ENCODE measurements at regions not wholly inside any gene's neighbourhood (a gene's known extent, or its start where the extent isn't known, plus 50 kb on each side); places are given as distances from the start of the nearest gene placed in this dataset.
"Not testable (repeated sequence)": the region's sequence is repeated elsewhere in the genome, so short reads cannot be mapped to it uniquely, and the experiment has no call there.

DNA sequence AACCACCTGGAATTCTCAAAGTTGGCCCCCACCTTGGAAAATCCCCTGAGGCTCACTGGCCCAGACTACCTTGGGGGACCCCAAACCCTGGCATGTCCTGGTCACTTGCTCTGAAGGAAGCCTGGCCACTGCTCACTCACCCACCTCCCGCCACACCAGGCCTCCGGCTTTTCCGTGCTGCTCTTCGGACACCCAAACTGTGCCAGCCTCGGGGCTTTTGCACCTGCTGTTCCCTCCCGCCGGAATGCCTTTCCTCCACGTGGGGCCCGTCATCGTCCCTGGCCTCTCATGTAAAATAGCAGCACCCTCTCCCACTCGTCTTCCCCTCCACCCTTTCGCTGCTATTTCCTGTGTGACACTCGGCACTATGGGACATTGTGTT is 87.2 kb upstream of the NCOR2 start:
- no peaks in the 10 kb centered on the region for H3K27me3 ChIP-seq (ENCODE audit: low read depth, low read length)

GRCh38 chr12:124653169-124653931 is 85.9 kb upstream of the NCOR2 start:
- H3K27me3 ChIP-seq (ENCODE audit: low read depth, low read length), result no peaks in the 10 kb centered on the region
- H3K9me3 ChIP-seq (ENCODE audit: control insufficient read depth in 1 of 2, low read length in 2 of 2), result peaks cover 0 to 8% of the 10 kb centered on the region in 2 donors
- H3K27ac ChIP-seq (ENCODE audit: low read length), result no peak overlapping the region
- no peak overlapping the region for H3K4me3 ChIP-seq (ENCODE audit: low read depth in 1 of 2, low read length in 2 of 2)
- H3K36me3 ChIP-seq (ENCODE audit: control insufficient read depth in 1 of 2, insufficient read depth in 2 of 2, low read length in 2 of 2), result no peaks in the 10 kb centered on the region
- peaks cover 10 to 24% of the 10 kb centered on the region in 2 donors for H3K4me1 ChIP-seq (ENCODE audit: control insufficient read depth in 1 of 2, insufficient read depth in 2 of 2, low read length in 2 of 2)

More for the DNA sequence above, 87.2 kb upstream of the NCOR2 start:
- Histone ChIP-seq H3K9me3 (ENCODE audit: control insufficient read depth in 1 of 2, low read length in 2 of 2) (no peaks in the 10 kb centered on the region), H3K4me3 (ENCODE audit: low read depth in 1 of 2, low read length in 2 of 2) (no peak overlapping the region), H3K4me1 (ENCODE audit: control insufficient read depth in 1 of 2, insufficient read depth in 2 of 2, low read length in 2 of 2) (peaks cover 10 to 24% of the 10 kb centered on the region in 2 donors), H3K27ac (ENCODE audit: low read length) (peak overlapping the region; percentile 77), H3K36me3 (ENCODE audit: control insufficient read depth in 1 of 2, insufficient read depth in 2 of 2, low read length in 2 of 2) (no peaks in the 10 kb centered on the region)

DNA sequence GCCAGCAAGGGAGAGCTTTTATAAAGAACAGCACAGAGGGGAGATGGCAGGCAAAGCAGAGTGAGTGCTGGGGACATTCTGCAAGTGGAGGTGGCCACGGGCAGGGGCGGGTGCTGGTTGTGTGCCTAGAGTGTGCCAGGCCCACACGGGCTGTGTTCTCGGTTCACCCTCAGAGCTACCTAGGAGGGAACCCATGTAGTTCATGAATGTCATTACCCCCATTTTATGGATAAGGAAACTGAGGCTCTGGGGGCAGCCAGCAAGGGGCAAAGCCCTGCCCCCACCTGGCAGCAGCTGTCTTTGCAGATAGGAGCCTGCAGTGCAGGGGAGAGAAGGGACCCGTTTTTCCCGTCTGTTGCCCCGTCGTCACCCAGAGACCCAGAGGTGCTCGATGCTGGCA is 85.2 kb upstream of the NCOR2 start:
- H3K4me3 ChIP-seq (ENCODE audit: low read depth in 1 of 2, low read length in 2 of 2), result no peak overlapping the region
- H3K36me3 ChIP-seq (ENCODE audit: control insufficient read depth in 1 of 2, insufficient read depth in 2 of 2, low read length in 2 of 2), result no peaks in the 10 kb centered on the region
- H3K27me3 ChIP-seq (ENCODE audit: low read depth, low read length), result no peaks in the 10 kb centered on the region
- no peak overlapping the region for H3K27ac ChIP-seq (ENCODE audit: low read length)
- peaks cover 0 to 8% of the 10 kb centered on the region in 2 donors for H3K9me3 ChIP-seq (ENCODE audit: control insufficient read depth in 1 of 2, low read length in 2 of 2)
- peaks cover 10 to 24% of the 10 kb centered on the region in 2 donors for H3K4me1 ChIP-seq (ENCODE audit: control insufficient read depth in 1 of 2, insufficient read depth in 2 of 2, low read length in 2 of 2)

DNA sequence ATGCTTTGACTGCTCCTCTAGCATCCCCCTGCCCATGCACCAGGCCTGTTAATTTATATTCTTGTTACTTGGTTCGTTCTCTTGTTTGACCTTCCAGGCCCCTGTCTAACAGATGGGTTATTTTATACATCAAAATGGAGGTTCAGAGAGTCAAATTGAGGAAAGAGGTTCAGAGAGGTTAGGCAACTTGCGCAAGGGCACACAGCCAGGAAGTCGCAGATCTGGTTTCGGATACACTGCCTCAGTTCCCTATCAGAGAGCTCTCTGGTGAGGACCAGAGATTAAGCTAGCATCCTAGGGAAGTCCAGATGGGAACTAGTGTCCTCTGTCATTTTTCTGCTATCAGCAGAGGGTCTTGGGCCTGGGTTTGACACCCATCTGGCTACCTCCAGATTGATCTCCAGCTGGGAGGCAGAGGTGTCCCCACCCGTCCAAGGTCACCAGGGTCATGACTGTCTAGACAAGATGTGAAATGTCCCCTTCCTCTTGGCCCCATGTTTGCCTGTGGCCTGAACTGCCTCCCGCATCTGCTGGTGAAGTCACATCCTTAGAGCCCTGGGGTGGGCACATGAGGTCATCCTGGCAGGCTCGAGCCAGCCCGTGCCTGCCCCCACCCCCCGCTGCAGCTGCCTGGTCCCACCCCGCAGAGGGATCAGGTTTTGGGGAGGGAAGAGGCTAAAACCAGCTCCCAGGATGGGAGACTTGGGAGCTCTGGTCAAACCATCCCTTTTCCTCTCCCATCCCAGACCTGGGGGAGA is 84.3 kb upstream of the NCOR2 start:
- peaks cover 0 to 8% of the 10 kb centered on the region in 2 donors for H3K9me3 ChIP-seq (ENCODE audit: control insufficient read depth in 1 of 2, low read length in 2 of 2)
- H3K4me1 ChIP-seq (ENCODE audit: control insufficient read depth in 1 of 2, insufficient read depth in 2 of 2, low read length in 2 of 2), result peaks cover 10 to 24% of the 10 kb centered on the region in 2 donors
- H3K36me3 ChIP-seq (ENCODE audit: control insufficient read depth in 1 of 2, insufficient read depth in 2 of 2, low read length in 2 of 2), result no peaks in the 10 kb centered on the region
- no peak overlapping the region for H3K4me3 ChIP-seq (ENCODE audit: low read depth in 1 of 2, low read length in 2 of 2)
- no peak overlapping the region for H3K27ac ChIP-seq (ENCODE audit: low read length)
- H3K27me3 ChIP-seq (ENCODE audit: low read depth, low read length), result no peaks in the 10 kb centered on the region

DNA sequence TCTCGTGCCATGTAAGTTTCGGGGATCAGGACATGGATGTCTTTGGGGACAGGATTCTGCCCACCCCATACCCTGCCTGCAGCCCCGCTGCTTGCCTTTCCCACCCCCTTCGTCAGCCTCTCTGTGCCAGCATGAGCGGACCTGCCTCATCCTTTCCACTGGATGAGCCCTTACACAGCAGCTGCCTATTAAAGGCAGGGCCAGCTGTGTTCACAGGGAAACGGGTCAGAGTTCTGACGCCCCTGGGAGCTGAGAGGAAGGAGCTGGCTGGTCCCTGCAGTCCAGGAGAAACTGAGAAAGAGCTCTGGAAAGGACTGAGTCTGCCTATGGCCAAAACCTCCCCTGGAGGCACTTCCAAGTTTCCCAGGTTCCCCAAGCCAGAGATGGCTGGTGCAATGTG is 83.5 kb upstream of the NCOR2 start:
- H3K27ac ChIP-seq (ENCODE audit: low read length), result no peak overlapping the region
- H3K4me1 ChIP-seq (ENCODE audit: control insufficient read depth in 1 of 2, insufficient read depth in 2 of 2, low read length in 2 of 2), result peaks cover 6 to 22% of the 10 kb centered on the region in 2 donors
- H3K4me3 ChIP-seq (ENCODE audit: low read depth in 1 of 2, low read length in 2 of 2), result no peak overlapping the region
- no peaks in the 10 kb centered on the region for H3K36me3 ChIP-seq (ENCODE audit: control insufficient read depth in 1 of 2, insufficient read depth in 2 of 2, low read length in 2 of 2)
- peaks cover 0 to 8% of the 10 kb centered on the region in 2 donors for H3K9me3 ChIP-seq (ENCODE audit: control insufficient read depth in 1 of 2, low read length in 2 of 2)
- H3K27me3 ChIP-seq (ENCODE audit: low read depth, low read length), result no peaks in the 10 kb centered on the region

DNA sequence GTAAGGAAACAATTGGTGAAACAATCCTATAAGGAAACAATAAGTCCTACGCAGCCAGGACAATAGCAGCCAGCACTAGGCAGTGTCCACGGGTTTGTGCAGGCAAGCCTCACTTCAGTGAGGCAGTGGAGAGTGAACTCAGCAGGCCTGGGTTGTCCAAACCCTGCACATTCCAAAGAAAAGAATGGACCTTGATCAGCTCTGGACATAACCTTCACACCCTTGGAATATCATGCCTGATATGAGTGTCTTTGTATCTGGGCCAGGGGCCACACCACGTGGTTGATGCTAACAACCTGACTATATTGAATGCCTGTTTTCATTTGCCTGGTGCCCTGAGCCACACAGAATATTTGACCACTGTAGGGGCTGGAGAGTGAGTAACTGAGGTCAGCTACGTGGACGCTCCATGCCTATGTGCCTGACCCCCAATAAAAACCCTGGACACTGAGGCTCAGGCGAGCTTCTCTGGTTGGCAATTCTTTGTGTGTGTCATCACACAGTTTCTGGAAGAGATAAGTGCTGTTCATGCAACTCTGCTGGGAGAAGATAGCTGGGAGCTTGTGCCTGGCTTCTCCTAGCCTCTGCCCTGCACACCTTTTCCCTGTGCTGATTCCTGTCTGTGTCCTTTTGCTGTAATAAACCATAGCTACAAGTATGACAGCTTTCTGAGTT is 81.4 kb upstream of the NCOR2 start:
- Histone ChIP-seq H3K27me3 (ENCODE audit: low read depth, low read length) (no peaks in the 10 kb centered on the region), H3K27ac (ENCODE audit: low read length) (no peak overlapping the region), H3K4me3 (ENCODE audit: low read depth in 1 of 2, low read length in 2 of 2) (no peak overlapping the region), H3K4me1 (ENCODE audit: control insufficient read depth in 1 of 2, insufficient read depth in 2 of 2, low read length in 2 of 2) (peaks cover 0 to 15% of the 10 kb centered on the region in 2 donors), H3K9me3 (ENCODE audit: control insufficient read depth in 1 of 2, low read length in 2 of 2) (peaks cover 0 to 8% of the 10 kb centered on the region in 2 donors), H3K36me3 (ENCODE audit: control insufficient read depth in 1 of 2, insufficient read depth in 2 of 2, low read length in 2 of 2) (no peaks in the 10 kb centered on the region)

GRCh38 chr12:124647316-124647715 is 79.9 kb upstream of the NCOR2 start:
- H3K27me3 ChIP-seq (ENCODE audit: low read depth, low read length), result no peaks in the 10 kb centered on the region
- H3K9me3 ChIP-seq (ENCODE audit: control insufficient read depth in 1 of 2, low read length in 2 of 2), result peaks cover 0 to 8% of the 10 kb centered on the region in 2 donors
- no peak overlapping the region for H3K27ac ChIP-seq (ENCODE audit: low read length)
- H3K36me3 ChIP-seq (ENCODE audit: control insufficient read depth in 1 of 2, insufficient read depth in 2 of 2, low read length in 2 of 2), result no peaks in the 10 kb centered on the region
- H3K4me3 ChIP-seq (ENCODE audit: low read depth in 1 of 2, low read length in 2 of 2), result no peak overlapping the region
- peaks cover 0 to 11% of the 10 kb centered on the region in 2 donors for H3K4me1 ChIP-seq (ENCODE audit: control insufficient read depth in 1 of 2, insufficient read depth in 2 of 2, low read length in 2 of 2)

DNA sequence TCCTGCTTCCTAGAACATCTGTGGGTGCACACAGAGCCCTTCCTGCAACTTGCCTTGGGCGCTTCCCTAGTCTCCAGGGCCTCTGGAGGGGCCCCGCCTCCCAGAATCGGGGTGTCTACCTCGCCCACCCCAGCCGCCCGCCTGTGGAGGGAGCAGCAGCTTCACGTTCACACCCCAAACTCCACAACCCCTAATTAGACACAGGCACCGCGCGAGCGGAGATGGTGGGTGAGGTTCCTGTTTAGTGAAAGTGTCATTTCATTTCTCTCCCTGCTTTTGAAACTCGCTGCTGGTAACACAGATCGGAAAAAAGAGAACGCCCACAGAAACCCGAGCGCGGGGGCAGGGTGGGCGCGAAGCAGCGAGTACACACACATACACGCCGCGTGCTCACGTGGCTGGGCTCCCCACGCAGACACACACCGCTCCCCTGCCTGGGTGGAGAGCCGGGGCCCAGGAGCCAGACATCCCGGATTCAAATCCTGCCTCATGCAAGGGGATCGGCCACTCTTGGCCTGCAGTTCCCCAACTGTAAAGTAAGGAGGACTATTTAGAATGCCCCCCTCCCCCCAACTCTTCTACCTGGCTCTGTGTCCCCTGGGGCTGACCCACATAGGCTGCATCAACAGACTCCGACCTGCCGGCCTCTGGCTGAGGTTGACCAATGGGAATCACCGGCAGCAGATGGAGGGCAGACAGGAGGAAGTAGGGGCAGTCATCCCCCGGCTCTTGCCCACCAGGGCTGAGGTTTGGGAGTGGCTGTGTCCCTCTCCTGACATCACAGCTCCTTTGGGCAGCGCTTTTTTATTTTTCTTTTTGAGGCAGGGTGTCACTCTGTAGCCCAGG is 79.2 kb upstream of the NCOR2 start:
- Histone ChIP-seq H3K9me3 (ENCODE audit: control insufficient read depth in 1 of 2, low read length in 2 of 2) (peaks cover 0 to 8% of the 10 kb centered on the region in 2 donors), H3K27me3 (ENCODE audit: low read depth, low read length) (no peaks in the 10 kb centered on the region), H3K4me3 (ENCODE audit: low read depth in 1 of 2, low read length in 2 of 2) (no peak overlapping the region), H3K27ac (ENCODE audit: low read length) (no peak overlapping the region), H3K4me1 (ENCODE audit: control insufficient read depth in 1 of 2, insufficient read depth in 2 of 2, low read length in 2 of 2) (peaks cover 0 to 11% of the 10 kb centered on the region in 2 donors), H3K36me3 (ENCODE audit: control insufficient read depth in 1 of 2, insufficient read depth in 2 of 2, low read length in 2 of 2) (no peaks in the 10 kb centered on the region)

DNA sequence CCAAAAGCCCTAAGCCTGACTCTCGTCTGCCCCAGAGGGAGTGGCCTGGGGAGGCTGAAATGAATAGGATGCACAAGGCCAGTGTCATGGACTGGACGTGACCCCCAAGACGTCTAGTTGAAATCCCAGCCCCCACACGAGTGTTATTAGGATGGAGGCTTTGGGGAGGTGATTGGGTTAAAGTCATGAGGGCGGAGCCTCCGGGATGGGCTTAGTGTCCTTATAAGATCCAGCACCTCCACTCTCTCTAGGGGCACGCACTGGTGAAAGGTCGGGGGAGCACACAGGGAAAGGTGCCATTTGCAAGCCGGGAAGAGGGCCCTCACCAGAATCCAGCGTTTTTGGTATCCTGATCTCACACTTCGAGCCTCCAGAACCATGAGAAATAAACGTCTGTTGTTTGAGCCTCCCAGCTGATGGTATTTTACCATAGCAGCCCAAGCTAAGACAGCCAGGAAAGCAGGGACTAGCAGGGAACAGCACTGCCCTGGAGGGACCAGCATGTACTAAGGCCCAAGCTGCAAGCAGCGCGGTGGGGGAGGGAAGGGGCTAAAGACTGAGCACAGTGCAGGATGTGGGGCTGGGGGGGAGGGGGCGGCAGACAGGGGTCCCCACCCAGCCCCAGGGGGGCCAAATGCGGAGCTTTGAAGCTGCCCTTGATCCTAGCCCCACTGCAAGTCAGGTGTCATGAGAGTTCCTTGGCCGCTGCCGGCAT is 78.3 kb upstream of the NCOR2 start:
- Histone ChIP-seq H3K27ac (ENCODE audit: low read length) (no peak overlapping the region), H3K4me3 (ENCODE audit: low read depth in 1 of 2, low read length in 2 of 2) (no peak overlapping the region), H3K27me3 (ENCODE audit: low read depth, low read length) (no peaks in the 10 kb centered on the region), H3K4me1 (ENCODE audit: control insufficient read depth in 1 of 2, insufficient read depth in 2 of 2, low read length in 2 of 2) (peaks cover 0 to 7% of the 10 kb centered on the region in 2 donors), H3K9me3 (ENCODE audit: control insufficient read depth in 1 of 2, low read length in 2 of 2) (peaks cover 0 to 8% of the 10 kb centered on the region in 2 donors), H3K36me3 (ENCODE audit: control insufficient read depth in 1 of 2, insufficient read depth in 2 of 2, low read length in 2 of 2) (no peaks in the 10 kb centered on the region)

DNA sequence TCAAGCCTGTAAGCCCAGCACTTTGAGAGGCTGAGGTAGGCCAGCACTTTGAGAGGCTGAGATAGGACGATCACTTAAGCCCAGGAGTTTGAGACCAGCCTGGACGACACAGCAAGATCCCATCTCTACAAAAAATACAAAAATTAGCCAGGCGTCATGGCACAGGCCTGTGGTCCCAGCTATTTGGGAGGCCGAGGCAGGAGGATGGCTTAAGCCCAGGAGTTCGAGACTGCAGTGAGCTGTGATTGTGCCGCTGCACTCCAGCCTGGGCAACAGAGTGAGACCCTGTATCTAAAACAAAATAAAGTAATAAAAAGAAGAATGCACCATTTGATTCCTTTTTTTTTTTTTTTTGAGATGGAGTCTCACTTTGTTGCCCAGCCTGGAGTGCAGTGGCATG is 76.4 kb upstream of the NCOR2 start:
- not testable (repeated sequence) for H3K4me3 ChIP-seq (ENCODE audit: low read depth in 1 of 2, low read length in 2 of 2); H3K27ac ChIP-seq (ENCODE audit: low read length); H3K4me1 ChIP-seq (ENCODE audit: control insufficient read depth in 1 of 2, insufficient read depth in 2 of 2, low read length in 2 of 2); H3K27me3 ChIP-seq (ENCODE audit: low read depth, low read length); H3K9me3 ChIP-seq (ENCODE audit: control insufficient read depth in 1 of 2, low read length in 2 of 2); H3K36me3 ChIP-seq (ENCODE audit: control insufficient read depth in 1 of 2, insufficient read depth in 2 of 2, low read length in 2 of 2)
